ENCODE measurements at regions not wholly inside any gene's neighbourhood (a gene's known extent, or its start where the extent isn't known, plus 50 kb on each side); places are given as distances from the start of the nearest gene placed in this dataset.

GRCh38 chr13:44206434-44206833 is 167.2 kb upstream of the SERP2 start:
- intact Hi-C loops (cut with micrococcal nuclease; ENCODE audit: unreplicated experiment): no loop called here
- no peaks in the 10 kb centered on the region for H3K9me3 ChIP-seq (ENCODE audit: low read length)
- no peak overlapping the region for H3K27ac ChIP-seq (ENCODE audit: low read depth, low read length, poor library complexity, severe bottlenecking)
- no peaks in the 10 kb centered on the region for H3K36me3 ChIP-seq (ENCODE audit: insufficient read depth, low read length)
- no peaks in the 10 kb centered on the region for H4K20me1 ChIP-seq (ENCODE audit: insufficient read depth, low read length)
- TF ChIP-seq EZH2phosphoT487 (IDR thresholded peaks at IDR 0.05; ENCODE audit: borderline replicate concordance, low read depth, low read length) (no peak), CTCF (conservative IDR thresholded peaks at IDR 0.05; ENCODE audit: low read length) (no peak)
- no peaks in the 10 kb centered on the region for H3K4me1 ChIP-seq (ENCODE audit: insufficient read depth, low read length, poor library complexity, severe bottlenecking)
- no peaks in the 10 kb centered on the region for H3K9me2 ChIP-seq (ENCODE audit: insufficient read depth, low read length)
- no peaks in the 10 kb centered on the region for H3K79me2 ChIP-seq (ENCODE audit: insufficient read depth, low read depth, low read length)
- no peak for DNase-seq (ENCODE audit: low spot score)
- no peak overlapping the region for H2AFZ ChIP-seq (ENCODE audit: low read length)
- H3K4me3 ChIP-seq (ENCODE audit: low read depth, low read length, poor library complexity, severe bottlenecking): no peak overlapping the region
- CTCF ChIA-PET (ENCODE audit: unreplicated experiment): no interaction called here
- no TSS peak for BruUV-seq (replicated peaks)
- no peak overlapping the region for H3K4me2 ChIP-seq (ENCODE audit: low read length)
- POLR2A ChIA-PET: no interaction called here

- Histone ChIP-seq H3K4me3 (ENCODE audit: low read depth, low read length, poor library complexity, severe bottlenecking) (no peak overlapping the region), H3K9me2 (ENCODE audit: insufficient read depth, low read length) (no peaks in the 10 kb centered on the region), H3K36me3 (ENCODE audit: insufficient read depth, low read length) (no peaks in the 10 kb centered on the region), H3K4me2 (ENCODE audit: low read length) (no peak overlapping the region), H4K20me1 (ENCODE audit: insufficient read depth, low read length) (no peaks in the 10 kb centered on the region), H3K27ac (ENCODE audit: low read depth, low read length, poor library complexity, severe bottlenecking) (no peak overlapping the region), H3K79me2 (ENCODE audit: insufficient read depth, low read depth, low read length) (no peaks in the 10 kb centered on the region), H2AFZ (ENCODE audit: low read length) (no peak overlapping the region), H3K9me3 (ENCODE audit: low read length) (no peaks in the 10 kb centered on the region), H3K4me1 (ENCODE audit: insufficient read depth, low read length, poor library complexity, severe bottlenecking) (no peaks in the 10 kb centered on the region)
- ChIA-PET POLR2A (interaction anchor here (0.8 kb wide), 1 partner anchor 235 kb away, joined by 3 read pairs; no protein-coding TSS in a partner anchor), CTCF (ENCODE audit: unreplicated experiment) (no interaction called here)
- BruUV-seq (replicated peaks): no TSS peak
- intact Hi-C loops (cut with micrococcal nuclease; ENCODE audit: unreplicated experiment): no loop called here
- DNase-seq (ENCODE audit: low spot score): no peak
- TF ChIP-seq EZH2phosphoT487 (IDR thresholded peaks at IDR 0.05; ENCODE audit: borderline replicate concordance, low read depth, low read length): no peak
- TF ChIP-seq CTCF (conservative IDR thresholded peaks at IDR 0.05; ENCODE audit: low read length): no peak
Measured at GRCh38 chr13:44207476-44207875, 166.1 kb upstream of the SERP2 start.

- Histone ChIP-seq H3K9me2 (ENCODE audit: insufficient read depth, low read length) (no peaks in the 10 kb centered on the region), H3K27ac (ENCODE audit: low read depth, low read length, poor library complexity, severe bottlenecking) (no peak overlapping the region), H2AFZ (ENCODE audit: low read length) (no peak overlapping the region), H3K4me3 (ENCODE audit: low read depth, low read length, poor library complexity, severe bottlenecking) (no peak overlapping the region), H4K20me1 (ENCODE audit: insufficient read depth, low read length) (no peaks in the 10 kb centered on the region), H3K4me1 (ENCODE audit: insufficient read depth, low read length, poor library complexity, severe bottlenecking) (no peaks in the 10 kb centered on the region), H3K9me3 (ENCODE audit: low read length) (no peaks in the 10 kb centered on the region), H3K36me3 (ENCODE audit: insufficient read depth, low read length) (no peaks in the 10 kb centered on the region), H3K4me2 (ENCODE audit: low read length) (no peak overlapping the region), H3K79me2 (ENCODE audit: insufficient read depth, low read depth, low read length) (no peaks in the 10 kb centered on the region)
- intact Hi-C loops (cut with micrococcal nuclease; ENCODE audit: unreplicated experiment): no loop called here
- BruUV-seq (replicated peaks): no TSS peak
- DNase-seq (ENCODE audit: low spot score): no peak
- ChIA-PET POLR2A (no interaction called here), CTCF (ENCODE audit: unreplicated experiment) (no interaction called here)
- TF ChIP-seq EZH2phosphoT487 (IDR thresholded peaks at IDR 0.05; ENCODE audit: borderline replicate concordance, low read depth, low read length): no peak
- TF ChIP-seq CTCF (conservative IDR thresholded peaks at IDR 0.05; ENCODE audit: low read length): no peak
Measured at GRCh38 chr13:44210525-44210924, 163.1 kb upstream of the SERP2 start.

Measured in OCI-LY7 (cell line).